Jurkat, Clone E6-1 (cell line): ENCODE measurements at regions not wholly inside any gene's neighbourhood (a gene's known extent, or its start where the extent isn't known, plus 50 kb on each side); places are given as distances from the start of the nearest gene placed in this dataset.
"Not testable (repeated sequence)": the region's sequence is repeated elsewhere in the genome, so short reads cannot be mapped to it uniquely, and the experiment has no call there.

ENCODE experiments used
- DNase-seq: peaks from one replicate; pipeline ENCODE4 v3.0.0-alpha.2; 2011; ENCODE audit warnings: low read depth, low spot score
- H3K4me3 ChIP-seq: 2 replicates; pipeline ENCODE4 v1.5.1; 2011; ENCODE audit warnings: mild to moderate bottlenecking, low read length, control low read depth, moderate library complexity

- no peak overlapping the region for H3K4me3 ChIP-seq
- no peak for DNase-seq
Measured at GRCh38 chr10:131549116-131549515, 237.6 kb upstream of the TCERG1L start.

- no peak overlapping the region for H3K4me3 ChIP-seq
- no peak for DNase-seq
Measured at GRCh38 chr10:131553121-131553520, 241.6 kb upstream of the TCERG1L start.

- no peak for DNase-seq
- no peak overlapping the region for H3K4me3 ChIP-seq
Measured at GRCh38 chr10:131553581-131553980, 242.1 kb upstream of the TCERG1L start.

GRCh38 chr10:131554821-131555220 is 243.3 kb upstream of the TCERG1L start:
- no peak overlapping the region for H3K4me3 ChIP-seq
- no peak for DNase-seq

GRCh38 chr10:131555406-131555805 is 243.9 kb upstream of the TCERG1L start:
- H3K4me3 ChIP-seq, result no peak overlapping the region
- DNase-seq, result no peak

- no peak overlapping the region for H3K4me3 ChIP-seq
Measured at GRCh38 chr10:131556061-131556896, 244.8 kb upstream of the TCERG1L start.

GRCh38 chr10:131556897-131557495 is 245.5 kb upstream of the TCERG1L start:
- no peak overlapping the region for H3K4me3 ChIP-seq
- no peak for DNase-seq

More at GRCh38 chr10:131556061-131556896, 244.8 kb upstream of the TCERG1L start:
- no peak for DNase-seq

- not testable (repeated sequence) for H3K4me3 ChIP-seq, DNase-seq
Measured at GRCh38 chr10:131557956-131558355, 246.4 kb upstream of the TCERG1L start.

GRCh38 chr10:131559450-131559911 is 248.0 kb upstream of the TCERG1L start:
- DNase-seq, result no peak
- no peak overlapping the region for H3K4me3 ChIP-seq

GRCh38 chr10:131560166-131560565 is 248.6 kb upstream of the TCERG1L start:
- no peak for DNase-seq
- H3K4me3 ChIP-seq, result no peak overlapping the region

GRCh38 chr10:131560706-131561355 is 249.3 kb upstream of the TCERG1L start:
- no peak for DNase-seq
- H3K4me3 ChIP-seq, result no peak overlapping the region

- DNase-seq, result no peak
- no peak overlapping the region for H3K4me3 ChIP-seq
Measured at GRCh38 chr10:131561897-131562296, 250.4 kb upstream of the TCERG1L start.

- no peak for DNase-seq
- no peak overlapping the region for H3K4me3 ChIP-seq
Measured at GRCh38 chr10:131563411-131563810, 251.9 kb upstream of the TCERG1L start.

- no peak overlapping the region for H3K4me3 ChIP-seq
- DNase-seq, result no peak
Measured at GRCh38 chr10:131567279-131568162, 256.0 kb upstream of the TCERG1L start.

GRCh38 chr10:131568866-131569265 is 257.3 kb upstream of the TCERG1L start:
- H3K4me3 ChIP-seq, result no peak overlapping the region
- DNase-seq, result no peak

- no peak for DNase-seq
- no peak overlapping the region for H3K4me3 ChIP-seq
Measured at GRCh38 chr10:131569851-131570715, 258.6 kb upstream of the TCERG1L start.

GRCh38 chr10:131570716-131571307 is 259.3 kb upstream of the TCERG1L start:
- no peak overlapping the region for H3K4me3 ChIP-seq
- DNase-seq, result no peak

GRCh38 chr10:131571346-131571745 is 259.8 kb upstream of the TCERG1L start:
- no peak for DNase-seq
- H3K4me3 ChIP-seq, result no peak overlapping the region
